PC-3 (cell line): ENCODE measurements at regions not wholly inside any gene's neighbourhood (a gene's known extent, or its start where the extent isn't known, plus 50 kb on each side); places are given as distances from the start of the nearest gene placed in this dataset.

Source experiments
- EZH2phosphoT487 ChIP-seq: fragments of 300-600 bp; sonication (generic); IDR thresholded peaks from 2 replicates; pipeline ENCODE4 v1.6.1; 2018; ENCODE audit warnings: mild to moderate bottlenecking, antibody characterized with exemption, low read length, borderline replicate concordance
- TF ChIP-seq, protein P1 (sequence below): fragments of 300-600 bp; sonication (generic); conservative IDR thresholded peaks from 2 replicates; pipeline ENCODE4 v1.5.1; 2017; ENCODE audit warnings: antibody characterized with exemption, low read depth, mild to moderate bottlenecking, low read length

GRCh38 chr5:170182491-170182890 lies 50.3 kb upstream of the C5orf58 start:
- TF ChIP-seq, protein P1, sequence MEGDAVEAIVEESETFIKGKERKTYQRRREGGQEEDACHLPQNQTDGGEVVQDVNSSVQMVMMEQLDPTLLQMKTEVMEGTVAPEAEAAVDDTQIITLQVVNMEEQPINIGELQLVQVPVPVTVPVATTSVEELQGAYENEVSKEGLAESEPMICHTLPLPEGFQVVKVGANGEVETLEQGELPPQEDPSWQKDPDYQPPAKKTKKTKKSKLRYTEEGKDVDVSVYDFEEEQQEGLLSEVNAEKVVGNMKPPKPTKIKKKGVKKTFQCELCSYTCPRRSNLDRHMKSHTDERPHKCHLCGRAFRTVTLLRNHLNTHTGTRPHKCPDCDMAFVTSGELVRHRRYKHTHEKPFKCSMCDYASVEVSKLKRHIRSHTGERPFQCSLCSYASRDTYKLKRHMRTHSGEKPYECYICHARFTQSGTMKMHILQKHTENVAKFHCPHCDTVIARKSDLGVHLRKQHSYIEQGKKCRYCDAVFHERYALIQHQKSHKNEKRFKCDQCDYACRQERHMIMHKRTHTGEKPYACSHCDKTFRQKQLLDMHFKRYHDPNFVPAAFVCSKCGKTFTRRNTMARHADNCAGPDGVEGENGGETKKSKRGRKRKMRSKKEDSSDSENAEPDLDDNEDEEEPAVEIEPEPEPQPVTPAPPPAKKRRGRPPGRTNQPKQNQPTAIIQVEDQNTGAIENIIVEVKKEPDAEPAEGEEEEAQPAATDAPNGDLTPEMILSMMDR: no peak
- no peak for TF ChIP-seq EZH2phosphoT487
